SK-N-SH treated with all-trans-retinoic acid at 6 μM for 48 hours (cell line): ENCODE measurements at regions not wholly inside any gene's neighbourhood (a gene's known extent, or its start where the extent isn't known, plus 50 kb on each side); places are given as distances from the start of the nearest gene placed in this dataset.

Experiments used
- ATAC-seq: fragments of 200-7000 bp; cut with Tn5 transposase; 3 replicates; pipeline ENCODE4 v1.9.1; 2020; ENCODE audit warnings: mild to moderate bottlenecking, moderate library complexity
- BACH2 ChIP-seq: fragments of 250-450 bp; sonication (Bioruptor Pico); IDR thresholded peaks from 2 replicates; pipeline ENCODE4 v1.9.0; 2021; ENCODE audit warnings: mild to moderate bottlenecking, borderline replicate concordance
- CSRNP3 ChIP-seq: fragments of 250-450 bp; sonication (Bioruptor Pico); IDR thresholded peaks from 2 replicates; pipeline ENCODE4 v1.5.1; 2021; ENCODE audit warnings: mild to moderate bottlenecking, moderate library complexity
- ISL1 ChIP-seq: fragments of 250-450 bp; sonication (Bioruptor Pico); IDR thresholded peaks from 2 replicates; pipeline ENCODE4 v2.1.2; 2022; ENCODE audit warnings: mild to moderate bottlenecking, moderate library complexity
- OSR1 ChIP-seq: fragments of 250-450 bp; sonication (Bioruptor Pico); IDR thresholded peaks from 2 replicates; pipeline ENCODE4 v1.8.0; 2022; ENCODE audit warnings: moderate library complexity, mild to moderate bottlenecking, inconsistent platforms
- PPARA ChIP-seq: fragments of 250-450 bp; sonication (Bioruptor Pico); IDR thresholded peaks from 2 replicates; pipeline ENCODE4 v1.5.0; 2020; ENCODE audit warnings: mild to moderate bottlenecking, borderline replicate concordance
- SNAI2 ChIP-seq: fragments of 250-450 bp; sonication (Bioruptor Pico); IDR thresholded peaks from 2 replicates; pipeline ENCODE4 v1.5.0; 2020; ENCODE audit warnings: mild to moderate bottlenecking, moderate library complexity
- TCF4 ChIP-seq: fragments of 250-450 bp; sonication (Bioruptor Pico); IDR thresholded peaks from 2 replicates; pipeline ENCODE4 v1.8.0; 2021; ENCODE audit warnings: mild to moderate bottlenecking, moderate library complexity, borderline replicate concordance
- TOX ChIP-seq: fragments of 250-450 bp; sonication (Bioruptor Pico); IDR thresholded peaks from 2 replicates; pipeline ENCODE4 v1.8.0; 2021; ENCODE audit warnings: mild to moderate bottlenecking, moderate library complexity, borderline replicate concordance
- ZFP30 ChIP-seq: fragments of 450-650 bp; formaldehyde crosslinking; IDR thresholded peaks from 2 replicates; pipeline ENCODE4 v1.5.0; 2022; ENCODE audit warnings: mild to moderate bottlenecking, moderate library complexity
- ZNF70 ChIP-seq: fragments of 450-650 bp; formaldehyde crosslinking; IDR thresholded peaks from 2 replicates; pipeline ENCODE4 v1.5.0; 2020; ENCODE audit warnings: mild to moderate bottlenecking, moderate library complexity
- ZNF8 ChIP-seq: fragments of 450-650 bp; formaldehyde crosslinking; IDR thresholded peaks from 2 replicates; pipeline ENCODE4 v1.5.0; 2020; ENCODE audit warnings: mild to moderate bottlenecking, moderate library complexity
- TF ChIP-seq, protein P1 (sequence below): fragments of 250-450 bp; sonication (Bioruptor Pico); IDR thresholded peaks from 2 replicates; pipeline ENCODE4 v1.5.1; 2020; ENCODE audit warnings: low read depth, mild to moderate bottlenecking, moderate library complexity
- TF ChIP-seq, protein P2 (sequence below): fragments of 250-450 bp; sonication (Bioruptor Pico); IDR thresholded peaks from 2 replicates; pipeline ENCODE4 v1.5.0; 2020; ENCODE audit warnings: mild to moderate bottlenecking, moderate library complexity
- TF ChIP-seq, protein P3 (sequence below): fragments of 250-450 bp; sonication (Bioruptor Pico); IDR thresholded peaks from 2 replicates; pipeline ENCODE4 v1.8.0; 2020; ENCODE audit warnings: mild to moderate bottlenecking, moderate library complexity, borderline replicate concordance

DNA sequence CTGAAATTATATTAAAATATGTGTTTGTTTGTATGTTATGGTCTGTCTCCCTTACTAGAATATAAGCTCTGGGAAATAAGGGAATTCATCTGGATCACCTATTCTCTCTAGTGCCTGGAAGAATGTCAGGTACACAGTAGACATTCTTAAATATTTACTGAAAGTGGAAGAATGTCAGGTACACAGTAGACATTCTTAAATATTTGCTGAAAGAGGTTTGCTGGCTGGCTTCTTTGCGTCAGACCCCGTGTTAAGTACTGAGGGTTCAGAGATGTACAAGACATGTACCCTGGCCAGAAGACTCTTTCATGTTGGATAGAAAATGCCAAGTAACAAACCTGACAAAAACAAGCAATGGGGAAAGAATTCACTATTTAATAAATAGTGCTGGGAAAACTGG lies 199.1 kb downstream of the INSC start:
- no peak for ATAC-seq
- TF ChIP-seq TOX (CRISPR knock-in tag) (no peak), ISL1 (CRISPR knock-in tag) (no peak), ZFP30 (CRISPR knock-in tag) (no peak), OSR1 (CRISPR knock-in tag) (no peak), CSRNP3 (no peak), ZNF70 (CRISPR knock-in tag) (no peak), PPARA (CRISPR knock-in tag) (no peak)
- TF ChIP-seq, protein P1, sequence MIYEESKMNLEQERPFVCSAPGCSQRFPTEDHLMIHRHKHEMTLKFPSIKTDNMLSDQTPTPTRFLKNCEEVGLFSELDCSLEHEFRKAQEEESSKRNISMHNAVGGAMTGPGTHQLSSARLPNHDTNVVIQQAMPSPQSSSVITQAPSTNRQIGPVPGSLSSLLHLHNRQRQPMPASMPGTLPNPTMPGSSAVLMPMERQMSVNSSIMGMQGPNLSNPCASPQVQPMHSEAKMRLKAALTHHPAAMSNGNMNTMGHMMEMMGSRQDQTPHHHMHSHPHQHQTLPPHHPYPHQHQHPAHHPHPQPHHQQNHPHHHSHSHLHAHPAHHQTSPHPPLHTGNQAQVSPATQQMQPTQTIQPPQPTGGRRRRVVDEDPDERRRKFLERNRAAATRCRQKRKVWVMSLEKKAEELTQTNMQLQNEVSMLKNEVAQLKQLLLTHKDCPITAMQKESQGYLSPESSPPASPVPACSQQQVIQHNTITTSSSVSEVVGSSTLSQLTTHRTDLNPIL (CRISPR knock-in tag) = no peak

GRCh38 chr11:15318814-15319213 lies 204.1 kb downstream of the INSC start:
- TF ChIP-seq ZFP30 (CRISPR knock-in tag) (no peak), BACH2 (CRISPR knock-in tag) (no peak), ZNF8 (CRISPR knock-in tag) (no peak), PPARA (CRISPR knock-in tag) (no peak), TCF4 (no peak), OSR1 (CRISPR knock-in tag) (no peak), SNAI2 (CRISPR knock-in tag) (no peak)
- TF ChIP-seq, protein P1 (CRISPR knock-in tag) = no peak
- TF ChIP-seq, protein P2, sequence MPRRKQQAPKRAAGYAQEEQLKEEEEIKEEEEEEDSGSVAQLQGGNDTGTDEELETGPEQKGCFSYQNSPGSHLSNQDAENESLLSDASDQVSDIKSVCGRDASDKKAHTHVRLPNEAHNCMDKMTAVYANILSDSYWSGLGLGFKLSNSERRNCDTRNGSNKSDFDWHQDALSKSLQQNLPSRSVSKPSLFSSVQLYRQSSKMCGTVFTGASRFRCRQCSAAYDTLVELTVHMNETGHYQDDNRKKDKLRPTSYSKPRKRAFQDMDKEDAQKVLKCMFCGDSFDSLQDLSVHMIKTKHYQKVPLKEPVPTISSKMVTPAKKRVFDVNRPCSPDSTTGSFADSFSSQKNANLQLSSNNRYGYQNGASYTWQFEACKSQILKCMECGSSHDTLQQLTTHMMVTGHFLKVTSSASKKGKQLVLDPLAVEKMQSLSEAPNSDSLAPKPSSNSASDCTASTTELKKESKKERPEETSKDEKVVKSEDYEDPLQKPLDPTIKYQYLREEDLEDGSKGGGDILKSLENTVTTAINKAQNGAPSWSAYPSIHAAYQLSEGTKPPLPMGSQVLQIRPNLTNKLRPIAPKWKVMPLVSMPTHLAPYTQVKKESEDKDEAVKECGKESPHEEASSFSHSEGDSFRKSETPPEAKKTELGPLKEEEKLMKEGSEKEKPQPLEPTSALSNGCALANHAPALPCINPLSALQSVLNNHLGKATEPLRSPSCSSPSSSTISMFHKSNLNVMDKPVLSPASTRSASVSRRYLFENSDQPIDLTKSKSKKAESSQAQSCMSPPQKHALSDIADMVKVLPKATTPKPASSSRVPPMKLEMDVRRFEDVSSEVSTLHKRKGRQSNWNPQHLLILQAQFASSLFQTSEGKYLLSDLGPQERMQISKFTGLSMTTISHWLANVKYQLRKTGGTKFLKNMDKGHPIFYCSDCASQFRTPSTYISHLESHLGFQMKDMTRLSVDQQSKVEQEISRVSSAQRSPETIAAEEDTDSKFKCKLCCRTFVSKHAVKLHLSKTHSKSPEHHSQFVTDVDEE (CRISPR knock-in tag) = no peak
- TF ChIP-seq, protein P3, sequence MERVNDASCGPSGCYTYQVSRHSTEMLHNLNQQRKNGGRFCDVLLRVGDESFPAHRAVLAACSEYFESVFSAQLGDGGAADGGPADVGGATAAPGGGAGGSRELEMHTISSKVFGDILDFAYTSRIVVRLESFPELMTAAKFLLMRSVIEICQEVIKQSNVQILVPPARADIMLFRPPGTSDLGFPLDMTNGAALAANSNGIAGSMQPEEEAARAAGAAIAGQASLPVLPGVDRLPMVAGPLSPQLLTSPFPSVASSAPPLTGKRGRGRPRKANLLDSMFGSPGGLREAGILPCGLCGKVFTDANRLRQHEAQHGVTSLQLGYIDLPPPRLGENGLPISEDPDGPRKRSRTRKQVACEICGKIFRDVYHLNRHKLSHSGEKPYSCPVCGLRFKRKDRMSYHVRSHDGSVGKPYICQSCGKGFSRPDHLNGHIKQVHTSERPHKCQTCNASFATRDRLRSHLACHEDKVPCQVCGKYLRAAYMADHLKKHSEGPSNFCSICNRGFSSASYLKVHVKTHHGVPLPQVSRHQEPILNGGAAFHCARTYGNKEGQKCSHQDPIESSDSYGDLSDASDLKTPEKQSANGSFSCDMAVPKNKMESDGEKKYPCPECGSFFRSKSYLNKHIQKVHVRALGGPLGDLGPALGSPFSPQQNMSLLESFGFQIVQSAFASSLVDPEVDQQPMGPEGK (CRISPR knock-in tag) = no peak
- ATAC-seq = no peak

DNA sequence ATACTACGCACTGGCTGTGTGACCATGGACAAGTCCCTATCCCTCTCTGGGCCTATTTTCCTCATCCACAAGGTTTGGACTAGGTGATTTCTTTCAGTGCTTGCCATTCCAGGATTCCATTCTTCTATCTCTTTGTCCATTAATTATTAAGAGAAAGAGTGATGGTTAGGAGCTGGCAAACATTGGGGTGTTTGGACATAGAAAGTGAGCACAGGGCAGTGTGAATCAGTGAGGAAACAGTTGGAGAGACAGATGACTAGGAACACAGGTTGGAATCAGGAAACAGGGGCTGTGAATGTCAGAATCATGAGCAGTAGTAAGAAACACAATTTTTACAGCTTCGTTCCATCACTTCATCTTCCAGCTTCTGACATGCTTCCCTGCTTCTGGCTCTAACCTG lies 211.8 kb downstream of the INSC start:
- ATAC-seq = no peak
- TF ChIP-seq BACH2 (CRISPR knock-in tag) = no peak
- TF ChIP-seq, protein P2 (CRISPR knock-in tag) = no peak
- TF ChIP-seq, protein P1 (CRISPR knock-in tag) = no peak
- no peak for TF ChIP-seq PPARA (CRISPR knock-in tag)
